ENCODE measurements at regions not wholly inside any gene's neighbourhood (a gene's known extent, or its start where the extent isn't known, plus 50 kb on each side); places are given as distances from the start of the nearest gene placed in this dataset.

DNA sequence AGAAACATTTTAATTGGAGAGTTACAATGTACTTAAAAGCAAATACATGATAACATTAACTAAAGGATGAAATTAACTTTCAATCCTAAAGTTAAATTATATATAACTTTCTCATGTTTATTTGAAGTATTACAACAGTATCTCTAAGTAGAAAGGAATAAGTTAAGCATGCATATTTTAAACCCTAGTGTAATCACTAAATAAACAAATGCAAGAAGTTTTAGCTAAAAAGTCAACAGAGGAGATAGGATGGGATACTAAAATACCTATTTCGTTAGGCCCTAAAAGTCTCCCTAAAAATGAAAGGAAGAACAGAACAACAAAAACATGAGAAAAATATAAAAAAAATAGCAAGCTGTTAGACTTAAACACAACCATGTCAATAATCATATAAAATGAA lies 361.3 kb upstream of the THBS1 start:
- BruUV-seq (replicated peaks) = no TSS peak
- Histone ChIP-seq H3K36me3 (ENCODE audit: control insufficient read depth in 2 of 2, extremely low read depth in 1 of 2, insufficient read depth in 2 of 2, low read length in 2 of 2) (no peaks in the 10 kb centered on the region), H3K79me2 (ENCODE audit: control insufficient read depth, insufficient read depth, low read length) (no peaks in the 10 kb centered on the region), H3K27me3 (ENCODE audit: control insufficient read depth in 2 of 2, insufficient read depth in 2 of 2, low read length in 2 of 2) (no peaks in the 10 kb centered on the region), H3K27ac (ENCODE audit: insufficient read depth, low read depth, low read length) (no peak overlapping the region), H3K9me3 (replicated peaks; ENCODE audit: control insufficient read depth, insufficient read depth, low read length) (no peaks in the 10 kb centered on the region), H4K20me1 (replicated peaks; ENCODE audit: control insufficient read depth, extremely low read depth, insufficient read depth, low read length) (no peaks in the 10 kb centered on the region), H3K4me3 (replicated peaks in 1 of 3; ENCODE audit: insufficient read depth in 1 of 3, low read depth in 1 of 3, low read length in 3 of 3) (no peak overlapping the region), H3K9me1 (replicated peaks; ENCODE audit: control insufficient read depth, extremely low read depth, insufficient read depth, low read length) (no peaks in the 10 kb centered on the region), H3K4me2 (ENCODE audit: insufficient read depth, low read length) (no peak overlapping the region), H2AFZ (ENCODE audit: low read depth, low read length) (no peak overlapping the region), H3K4me1 (ENCODE audit: control insufficient read depth, extremely low read depth, insufficient read depth, low read length) (no peaks in the 10 kb centered on the region), H3K9ac (replicated peaks; ENCODE audit: extremely low read depth, insufficient read depth, low read length) (no peak overlapping the region)
- dilution Hi-C loops (cut with MboI; ENCODE audit: extremely low pct_ligation_motif_present, low sequenced_read_pairs) = no loop called here
- TF ChIP-seq GATA2 (IDR thresholded peaks at IDR 0.05; ENCODE audit: insufficient read depth, insufficient read length, low read depth, low read length) (no peak), MYC (IDR thresholded peaks at IDR 0.05; ENCODE audit: low read depth, low read length) (no peak), EZH2 (IDR thresholded peaks at IDR 0.05; ENCODE audit: borderline replicate concordance, low read depth, low read length, severe bottlenecking) (no peak), FOS (IDR thresholded peaks at IDR 0.05; ENCODE audit: borderline replicate concordance, insufficient read depth, low read length) (no peak), POLR2AphosphoS5 (IDR thresholded peaks at IDR 0.05; ENCODE audit: insufficient read depth, low read depth, low read length) (no peak), POLR2A (IDR thresholded peaks at IDR 0.05; ENCODE audit: low read depth, low read length) (no peak), JUN (IDR thresholded peaks at IDR 0.05; ENCODE audit: borderline replicate concordance, insufficient read depth, insufficient read length, low read depth) (no peak)
- TF ChIP-seq, protein P1, sequence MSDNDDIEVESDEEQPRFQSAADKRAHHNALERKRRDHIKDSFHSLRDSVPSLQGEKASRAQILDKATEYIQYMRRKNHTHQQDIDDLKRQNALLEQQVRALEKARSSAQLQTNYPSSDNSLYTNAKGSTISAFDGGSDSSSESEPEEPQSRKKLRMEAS (IDR thresholded peaks at IDR 0.05; ENCODE audit: insufficient read depth, insufficient read length) = no peak
- TF ChIP-seq, protein P2, sequence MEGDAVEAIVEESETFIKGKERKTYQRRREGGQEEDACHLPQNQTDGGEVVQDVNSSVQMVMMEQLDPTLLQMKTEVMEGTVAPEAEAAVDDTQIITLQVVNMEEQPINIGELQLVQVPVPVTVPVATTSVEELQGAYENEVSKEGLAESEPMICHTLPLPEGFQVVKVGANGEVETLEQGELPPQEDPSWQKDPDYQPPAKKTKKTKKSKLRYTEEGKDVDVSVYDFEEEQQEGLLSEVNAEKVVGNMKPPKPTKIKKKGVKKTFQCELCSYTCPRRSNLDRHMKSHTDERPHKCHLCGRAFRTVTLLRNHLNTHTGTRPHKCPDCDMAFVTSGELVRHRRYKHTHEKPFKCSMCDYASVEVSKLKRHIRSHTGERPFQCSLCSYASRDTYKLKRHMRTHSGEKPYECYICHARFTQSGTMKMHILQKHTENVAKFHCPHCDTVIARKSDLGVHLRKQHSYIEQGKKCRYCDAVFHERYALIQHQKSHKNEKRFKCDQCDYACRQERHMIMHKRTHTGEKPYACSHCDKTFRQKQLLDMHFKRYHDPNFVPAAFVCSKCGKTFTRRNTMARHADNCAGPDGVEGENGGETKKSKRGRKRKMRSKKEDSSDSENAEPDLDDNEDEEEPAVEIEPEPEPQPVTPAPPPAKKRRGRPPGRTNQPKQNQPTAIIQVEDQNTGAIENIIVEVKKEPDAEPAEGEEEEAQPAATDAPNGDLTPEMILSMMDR (IDR thresholded peaks at IDR 0.05; ENCODE audit: extremely low read depth in 1 of 2, insufficient read depth in 1 of 2, low read depth in 1 of 2, low read length in 2 of 2) = no peak
- intact Hi-C loops (cut with micrococcal nuclease) = no loop called here
- DNase-seq (ENCODE audit: low read depth, low spot score) (no peak), FAIRE-seq (no peak)
- CTCF ChIA-PET = interaction anchor here (1.0 to 1.5 kb wide), 2 partner anchors 8 to 15 kb away, joined by 3 to 10 read pairs; no protein-coding TSS in a partner anchor
- POLR2A ChIA-PET = no interaction called here

Data from endothelial cell of umbilical vein (primary cell).